Mucosa of descending colon (tissue), 3 donors: ENCODE measurements at regions not wholly inside any gene's neighbourhood (a gene's known extent, or its start where the extent isn't known, plus 50 kb on each side); places are given as distances from the start of the nearest gene placed in this dataset.

Experiments used
- ATAC-seq: fragments of 200-7000 bp; cut with Tn5 transposase; one replicate; pipeline ENCODE4 v1.9.1; 2020; ENCODE audit warnings: mild to moderate bottlenecking, moderate library complexity
- DNase-seq, 3 donors: peaks; one replicate each; pipeline ENCODE4 v3.0.0-alpha.2; 2020
- H3K36me3 ChIP-seq: fragments of 200-600 bp; one replicate; pipeline ENCODE4 v1.8.0; 2021; ENCODE audit warnings: low read depth, mild to moderate bottlenecking
- H3K4me1 ChIP-seq: fragments of 200-600 bp; one replicate; pipeline ENCODE4 v1.8.0; 2021; ENCODE audit warnings: low read depth, mild to moderate bottlenecking
- H3K4me3 ChIP-seq: fragments of 200-600 bp; one replicate; pipeline ENCODE4 v1.8.0; 2021; ENCODE audit warnings: mild to moderate bottlenecking
- H3K9me3 ChIP-seq: fragments of 200-600 bp; one replicate; pipeline ENCODE4 v1.8.0; 2021; ENCODE audit warnings: mild to moderate bottlenecking
- CTCF ChIP-seq: fragments of 200-600 bp; IDR thresholded peaks from one replicate; pipeline ENCODE4 v1.8.0; 2022; ENCODE audit warnings: antibody characterized with exemption, mild to moderate bottlenecking
- intact Hi-C, 2 donors: fragments of 100-400 bp; cut with DNase I in 1 of 2; cut with micrococcal nuclease in 1 of 2; formaldehyde crosslinking; loops; one replicate each; pipeline versions ENCODE4 v1.11.0 to v1.11.1; 2022; cut with DNase I, micrococcal nuclease
- donor health status: DM: no; HTN: no; CAD: no; lungs with moderate emphysema.
- donor health status: DM: no; HTN: no; CAD: no.
- donor health status: DM: no; HTN: yes; CAD: no.

- no peaks in the 10 kb centered on the region for H3K9me3 ChIP-seq
- intact Hi-C loops = no loop called here
- no peaks in the 10 kb centered on the region for H3K36me3 ChIP-seq
- H3K4me1 ChIP-seq = no peaks in the 10 kb centered on the region
- no peak for TF ChIP-seq CTCF
- no peak overlapping the region for H3K4me3 ChIP-seq
- no peak for DNase-seq
- ATAC-seq = no peak
These were observed 115.9 kb upstream of the CDH13 start for GRCh38 chr16:82510789-82511305.

- Histone ChIP-seq H3K4me3 (no peak overlapping the region), H3K9me3 (no peaks in the 10 kb centered on the region), H3K36me3 (no peaks in the 10 kb centered on the region), H3K4me1 (no peaks in the 10 kb centered on the region)
- DNase-seq (no peak), ATAC-seq (no peak)
- intact Hi-C loops = no loop called here
- TF ChIP-seq CTCF = no peak
These were observed 116.9 kb upstream of the CDH13 start for GRCh38 chr16:82509691-82510430.

GRCh38 chr16:82506692-82507670 is 119.8 kb upstream of the CDH13 start:
- Histone ChIP-seq H3K4me1 (no peaks in the 10 kb centered on the region), H3K4me3 (no peak overlapping the region), H3K36me3 (no peaks in the 10 kb centered on the region), H3K9me3 (no peaks in the 10 kb centered on the region)
- ATAC-seq (peak; percentile 38), DNase-seq (peak in 1 of 3 donors; percentile 23)
- no peak for TF ChIP-seq CTCF
- intact Hi-C loops = no loop called here

GRCh38 chr16:82504836-82505235 is 121.9 kb upstream of the CDH13 start:
- Histone ChIP-seq H3K4me1 (no peaks in the 10 kb centered on the region), H3K4me3 (no peak overlapping the region), H3K36me3 (no peaks in the 10 kb centered on the region), H3K9me3 (no peaks in the 10 kb centered on the region)
- intact Hi-C loops = no loop called here
- DNase-seq = peak in 1 of 3 donors; percentile 34
- no peak for TF ChIP-seq CTCF
- no peak for ATAC-seq

- Histone ChIP-seq H3K4me1 (no peaks in the 10 kb centered on the region), H3K9me3 (no peaks in the 10 kb centered on the region), H3K36me3 (no peaks in the 10 kb centered on the region), H3K4me3 (no peak overlapping the region)
- no peak for ATAC-seq
- intact Hi-C loops = no loop called here
- DNase-seq = no peak
- TF ChIP-seq CTCF = no peak
These were observed 127.5 kb upstream of the CDH13 start for GRCh38 chr16:82499302-82499701.
